Stomach (tissue), 4 donors: ENCODE measurements at regions not wholly inside any gene's neighbourhood (a gene's known extent, or its start where the extent isn't known, plus 50 kb on each side); places are given as distances from the start of the nearest gene placed in this dataset.

Experiments used
- CTCF ChIP-seq, 7 experiments: fragments of 450-650 bp in 4 of 7; fragments of 200-600 bp in 3 of 7; sonication (generic) in 3 of 7; IDR thresholded peaks; one replicate each; pipeline ENCODE4 v1.5.1; 2016 to 2019; ENCODE audit warnings: antibody characterized with exemption in 7 of 7, control low read depth in 2 of 7, mild to moderate bottlenecking in 1 of 7
- EP300 ChIP-seq: sonication (generic); formaldehyde crosslinking; IDR thresholded peaks from one replicate; pipeline ENCODE4 v1.6.1; 2017; ENCODE audit warnings: antibody characterized with exemption
- POLR2A ChIP-seq, 4 donors: fragments of 450-650 bp; IDR thresholded peaks; one replicate each; pipeline ENCODE4 v1.6.1; 2016; ENCODE audit warnings: antibody characterized with exemption in 4 of 4, control low read depth in 2 of 4, mild to moderate bottlenecking in 1 of 4, moderate library complexity in 1 of 4

GRCh38 chr17:45675012-45675411, 109.1 kb upstream of the CRHR1 start:
- no peak for TF ChIP-seq CTCF (IDR thresholded peaks at IDR 0.05)
- TF ChIP-seq POLR2A (IDR thresholded peaks at IDR 0.05): no peak
- no peak for TF ChIP-seq EP300
